ENCODE measurements at regions not wholly inside any gene's neighbourhood (a gene's known extent, or its start where the extent isn't known, plus 50 kb on each side); places are given as distances from the start of the nearest gene placed in this dataset.

DNA sequence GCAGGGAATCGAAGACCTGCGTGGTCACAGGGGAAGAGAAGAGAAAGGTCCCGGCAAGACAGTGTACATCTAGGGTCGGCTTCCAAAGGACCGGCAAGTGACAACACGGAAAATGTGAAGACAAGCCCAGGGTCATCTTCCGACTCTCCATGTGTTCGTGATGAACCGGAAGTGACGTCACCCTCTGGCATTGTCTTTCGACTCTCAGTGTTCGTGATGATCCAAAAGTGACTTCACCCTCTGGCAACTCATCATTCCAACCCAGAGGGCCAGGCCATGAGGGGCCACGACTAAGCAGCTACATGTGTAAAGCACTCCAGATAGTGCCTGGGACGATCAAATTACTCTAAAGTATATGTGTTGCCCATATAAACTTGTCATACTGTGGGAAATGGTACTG, 290.8 kb downstream of the THBS2 start:
- TF ChIP-seq EZH2 (IDR thresholded peaks at IDR 0.05) (no peak), EZH2phosphoT487 (IDR thresholded peaks at IDR 0.05) (no peak)
- TF ChIP-seq, protein P1, sequence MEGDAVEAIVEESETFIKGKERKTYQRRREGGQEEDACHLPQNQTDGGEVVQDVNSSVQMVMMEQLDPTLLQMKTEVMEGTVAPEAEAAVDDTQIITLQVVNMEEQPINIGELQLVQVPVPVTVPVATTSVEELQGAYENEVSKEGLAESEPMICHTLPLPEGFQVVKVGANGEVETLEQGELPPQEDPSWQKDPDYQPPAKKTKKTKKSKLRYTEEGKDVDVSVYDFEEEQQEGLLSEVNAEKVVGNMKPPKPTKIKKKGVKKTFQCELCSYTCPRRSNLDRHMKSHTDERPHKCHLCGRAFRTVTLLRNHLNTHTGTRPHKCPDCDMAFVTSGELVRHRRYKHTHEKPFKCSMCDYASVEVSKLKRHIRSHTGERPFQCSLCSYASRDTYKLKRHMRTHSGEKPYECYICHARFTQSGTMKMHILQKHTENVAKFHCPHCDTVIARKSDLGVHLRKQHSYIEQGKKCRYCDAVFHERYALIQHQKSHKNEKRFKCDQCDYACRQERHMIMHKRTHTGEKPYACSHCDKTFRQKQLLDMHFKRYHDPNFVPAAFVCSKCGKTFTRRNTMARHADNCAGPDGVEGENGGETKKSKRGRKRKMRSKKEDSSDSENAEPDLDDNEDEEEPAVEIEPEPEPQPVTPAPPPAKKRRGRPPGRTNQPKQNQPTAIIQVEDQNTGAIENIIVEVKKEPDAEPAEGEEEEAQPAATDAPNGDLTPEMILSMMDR (IDR thresholded peaks at IDR 0.05): no peak
